GM12892 (cell line): ENCODE measurements at regions not wholly inside any gene's neighbourhood (a gene's known extent, or its start where the extent isn't known, plus 50 kb on each side); places are given as distances from the start of the nearest gene placed in this dataset.

Experiments used
- POLR2A ChIP-seq: IDR thresholded peaks from 2 replicates; pipeline ENCODE4 v1.6.1; 2011; ENCODE audit warnings: low read depth, low read length, control low read depth
- TAF1 ChIP-seq: IDR thresholded peaks from 2 replicates; pipeline ENCODE4 v1.6.1; 2011; ENCODE audit warnings: low read depth, mild to moderate bottlenecking, control low read depth, low read length, borderline replicate concordance

GRCh38 chr12:91743704-91744321, 401.8 kb downstream of the BTG1 start:
- TF ChIP-seq TAF1 (no peak), POLR2A (no peak)
